ENCODE measurements at regions not wholly inside any gene's neighbourhood (a gene's known extent, or its start where the extent isn't known, plus 50 kb on each side); places are given as distances from the start of the nearest gene placed in this dataset.

DNA sequence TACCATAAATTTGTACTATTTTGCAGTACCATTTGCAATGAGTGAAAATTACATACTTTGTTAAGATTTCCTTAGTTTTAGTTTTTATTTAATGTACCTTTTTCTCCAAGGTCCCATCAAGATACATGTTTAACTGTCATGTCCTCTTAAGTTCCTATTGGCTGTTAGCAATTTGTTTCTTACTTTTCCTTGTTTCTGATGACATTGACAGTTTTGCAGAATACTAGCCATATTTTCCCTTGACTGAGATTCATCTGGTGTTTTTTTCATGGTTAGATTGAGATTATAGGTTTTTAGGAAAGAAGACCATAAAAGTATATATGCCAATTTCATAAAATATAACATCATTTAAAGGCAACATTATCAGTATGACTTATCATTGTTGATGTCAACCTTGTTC, 376.8 kb upstream of the STEAP1 start:
- CTCF ChIA-PET = no interaction called here
- H3K36me3 Mint-ChIP-seq (ENCODE audit: low read depth) = no peaks in the 10 kb centered on the region

DNA sequence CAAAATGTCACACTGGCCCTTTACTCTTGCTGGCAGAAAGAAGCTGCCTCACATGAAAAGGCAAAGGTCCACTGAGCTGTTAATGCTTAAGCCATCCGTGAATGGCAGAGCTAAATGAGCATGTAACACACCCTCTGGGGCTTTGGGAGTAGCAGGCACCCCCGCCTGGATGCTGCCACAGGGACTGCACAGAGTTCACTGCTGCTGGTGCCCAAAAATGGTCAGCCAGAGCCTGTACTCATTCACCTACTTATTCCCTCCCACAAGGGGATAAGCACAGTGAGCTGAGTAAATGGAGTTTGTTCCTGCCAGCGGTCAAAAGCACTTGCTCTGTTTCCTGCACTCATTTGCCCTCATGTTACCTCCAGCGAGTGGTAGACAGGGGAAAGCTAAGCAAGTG, 374.0 kb upstream of the STEAP1 start:
- Mint-ChIP-seq H3K27ac (no peak overlapping the region), H3K4me3 (no peak overlapping the region), H3K4me1 (no peaks in the 10 kb centered on the region), H3K27me3 (no peaks in the 10 kb centered on the region), H3K9me3 (peaks cover 9% of the 10 kb centered on the region), H3K36me3 (ENCODE audit: low read depth) (no peaks in the 10 kb centered on the region)
- DNase-seq (no peak), ATAC-seq (ENCODE audit: low read depth) (no peak)
- intact Hi-C loops (cut with micrococcal nuclease) = no loop called here
- TF ChIP-seq, protein P1, sequence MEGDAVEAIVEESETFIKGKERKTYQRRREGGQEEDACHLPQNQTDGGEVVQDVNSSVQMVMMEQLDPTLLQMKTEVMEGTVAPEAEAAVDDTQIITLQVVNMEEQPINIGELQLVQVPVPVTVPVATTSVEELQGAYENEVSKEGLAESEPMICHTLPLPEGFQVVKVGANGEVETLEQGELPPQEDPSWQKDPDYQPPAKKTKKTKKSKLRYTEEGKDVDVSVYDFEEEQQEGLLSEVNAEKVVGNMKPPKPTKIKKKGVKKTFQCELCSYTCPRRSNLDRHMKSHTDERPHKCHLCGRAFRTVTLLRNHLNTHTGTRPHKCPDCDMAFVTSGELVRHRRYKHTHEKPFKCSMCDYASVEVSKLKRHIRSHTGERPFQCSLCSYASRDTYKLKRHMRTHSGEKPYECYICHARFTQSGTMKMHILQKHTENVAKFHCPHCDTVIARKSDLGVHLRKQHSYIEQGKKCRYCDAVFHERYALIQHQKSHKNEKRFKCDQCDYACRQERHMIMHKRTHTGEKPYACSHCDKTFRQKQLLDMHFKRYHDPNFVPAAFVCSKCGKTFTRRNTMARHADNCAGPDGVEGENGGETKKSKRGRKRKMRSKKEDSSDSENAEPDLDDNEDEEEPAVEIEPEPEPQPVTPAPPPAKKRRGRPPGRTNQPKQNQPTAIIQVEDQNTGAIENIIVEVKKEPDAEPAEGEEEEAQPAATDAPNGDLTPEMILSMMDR (IDR thresholded peaks at IDR 0.05) = no peak
- CTCF ChIA-PET = no interaction called here
- POLR2A ChIA-PET = no interaction called here

More for the DNA sequence above, 376.8 kb upstream of the STEAP1 start:
- Mint-ChIP-seq H3K4me3 (no peak overlapping the region), H3K9me3 (peaks cover 4% of the 10 kb centered on the region), H3K27me3 (no peaks in the 10 kb centered on the region), H3K27ac (no peak overlapping the region), H3K4me1 (no peaks in the 10 kb centered on the region)
- intact Hi-C loops (cut with micrococcal nuclease) = no loop called here
- TF ChIP-seq, protein P1 (IDR thresholded peaks at IDR 0.05) = no peak
- POLR2A ChIA-PET = no interaction called here
- DNase-seq (no peak), ATAC-seq (ENCODE audit: low read depth) (no peak)

DNA sequence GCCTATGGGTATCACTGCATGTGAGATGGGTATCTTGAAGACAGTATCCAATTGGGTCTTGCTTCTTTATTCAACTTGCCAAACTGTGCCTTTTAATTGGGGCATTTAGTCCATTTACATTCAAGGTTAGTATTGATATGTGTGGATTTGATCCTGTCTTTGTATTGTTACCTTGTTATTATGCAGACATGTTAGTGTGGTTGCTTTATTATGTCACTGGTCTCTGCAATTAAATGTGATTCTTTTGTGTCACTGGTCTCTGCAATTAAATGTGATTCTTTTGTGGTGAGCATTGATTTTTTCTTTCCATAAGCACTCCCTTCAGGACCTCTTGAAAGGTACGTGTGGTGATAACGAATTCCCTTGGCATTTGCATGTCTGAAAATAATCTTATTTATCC, 357.8 kb upstream of the STEAP1 start:
- no peak overlapping the region for H3K27ac Mint-ChIP-seq
- no peaks in the 10 kb centered on the region for H3K27me3 Mint-ChIP-seq
- H3K4me3 Mint-ChIP-seq = no peak overlapping the region
- intact Hi-C loops (cut with micrococcal nuclease) = no loop called here
- ChIA-PET POLR2A (no interaction called here), CTCF (no interaction called here)
- peaks cover 7% of the 10 kb centered on the region for H3K9me3 Mint-ChIP-seq
- TF ChIP-seq, protein P1 (IDR thresholded peaks at IDR 0.05) = no peak
- no peaks in the 10 kb centered on the region for H3K36me3 Mint-ChIP-seq (ENCODE audit: low read depth)
- no peaks in the 10 kb centered on the region for H3K4me1 Mint-ChIP-seq
- DNase-seq (no peak), ATAC-seq (ENCODE audit: low read depth) (no peak)

DNA sequence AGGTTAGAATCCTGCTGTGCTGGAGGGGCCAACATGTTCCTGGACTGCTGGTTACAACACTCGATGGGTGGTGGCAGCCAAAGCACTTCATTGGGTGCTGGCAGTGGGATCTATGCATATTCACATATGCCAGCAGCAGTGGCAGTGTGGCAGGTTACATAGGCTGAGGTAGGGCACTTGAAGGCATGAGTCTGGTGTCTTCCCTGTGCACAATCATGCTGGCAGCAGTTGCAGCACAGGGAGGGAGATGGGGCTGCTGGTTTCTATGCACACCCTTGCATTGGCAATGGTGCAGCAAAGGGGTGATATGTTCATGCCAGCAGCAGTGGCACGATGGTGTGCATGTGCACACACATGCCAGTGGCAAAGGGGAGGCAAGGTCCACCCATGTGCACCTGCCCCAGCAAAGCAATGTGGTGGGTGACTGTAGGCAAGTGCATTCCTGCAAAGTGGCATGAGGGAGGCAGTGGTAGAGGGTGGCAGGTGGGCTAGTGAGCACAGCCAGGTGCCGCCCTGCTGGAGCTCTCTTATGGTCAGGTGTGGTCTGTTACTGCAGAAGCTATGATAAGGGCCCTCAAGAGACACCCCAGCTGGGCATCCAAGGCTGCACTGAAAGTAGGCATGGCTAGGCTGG, 356.2 kb upstream of the STEAP1 start:
- CTCF ChIA-PET = no interaction called here
- H3K4me1 Mint-ChIP-seq = no peaks in the 10 kb centered on the region
- POLR2A ChIA-PET = no interaction called here
- intact Hi-C loops (cut with micrococcal nuclease) = no loop called here
- no peak for DNase-seq
- TF ChIP-seq, protein P1 (IDR thresholded peaks at IDR 0.05) = no peak
- H3K27ac Mint-ChIP-seq = no peak overlapping the region
- H3K9me3 Mint-ChIP-seq = peaks cover 7% of the 10 kb centered on the region
- H3K27me3 Mint-ChIP-seq = no peaks in the 10 kb centered on the region
- ATAC-seq (ENCODE audit: low read depth) = no peak
- H3K4me3 Mint-ChIP-seq = no peak overlapping the region
- no peaks in the 10 kb centered on the region for H3K36me3 Mint-ChIP-seq (ENCODE audit: low read depth)

DNA sequence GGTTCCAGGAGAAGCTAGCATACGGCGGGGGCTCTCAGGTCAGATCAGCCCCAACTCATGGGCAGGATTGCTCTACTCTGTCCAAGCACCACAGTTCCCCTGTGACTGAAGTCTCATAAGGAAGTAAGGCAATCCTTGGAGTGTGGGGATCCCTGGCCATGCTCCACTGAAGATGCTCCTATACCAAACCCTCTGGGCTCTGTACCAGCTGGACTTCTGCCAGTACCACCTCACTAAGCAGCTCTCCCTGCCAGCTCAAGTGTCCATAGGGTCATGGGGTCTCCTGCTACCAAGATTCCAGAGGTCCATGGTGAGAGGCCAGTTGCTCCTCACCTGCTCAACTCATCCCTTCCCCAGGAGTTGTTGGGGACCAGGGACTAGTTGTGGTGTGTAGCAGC, 355.7 kb upstream of the STEAP1 start:
- POLR2A ChIA-PET = no interaction called here
- no peak overlapping the region for H3K4me3 Mint-ChIP-seq
- CTCF ChIA-PET = no interaction called here
- peaks cover 12% of the 10 kb centered on the region for H3K9me3 Mint-ChIP-seq
- DNase-seq (no peak), ATAC-seq (ENCODE audit: low read depth) (no peak)
- no peaks in the 10 kb centered on the region for H3K36me3 Mint-ChIP-seq (ENCODE audit: low read depth)
- no peaks in the 10 kb centered on the region for H3K27me3 Mint-ChIP-seq
- intact Hi-C loops (cut with micrococcal nuclease) = no loop called here
- no peak overlapping the region for H3K27ac Mint-ChIP-seq
- TF ChIP-seq, protein P1 (IDR thresholded peaks at IDR 0.05) = no peak
- no peaks in the 10 kb centered on the region for H3K4me1 Mint-ChIP-seq
